Spleen (tissue), 7 donors: ENCODE measurements at regions not wholly inside any gene's neighbourhood (a gene's known extent, or its start where the extent isn't known, plus 50 kb on each side); places are given as distances from the start of the nearest gene placed in this dataset.

Experiments
- POLR2A ChIP-seq, 3 donors: fragments of 450-650 bp; IDR thresholded peaks; one replicate each; pipeline ENCODE4 v1.5.1; 2017; ENCODE audit warnings: antibody characterized with exemption in 3 of 3, mild to moderate bottlenecking in 1 of 3
- TF ChIP-seq, protein P1 (sequence below), 11 experiments: fragments of 200-600 bp in 7 of 11; fragments of 450-650 bp in 4 of 11; sonication (generic) in 4 of 11; IDR thresholded peaks in 8 of 11; conservative IDR thresholded peaks in 3 of 11; 1 replicate in 7 of 11; 2 replicates in 4 of 11; pipeline versions ENCODE4 v1.4.0 to v1.8.0; 2016 to 2021; ENCODE audit warnings: antibody characterized with exemption in 11 of 11, inconsistent platforms in 4 of 11, mild to moderate bottlenecking in 1 of 11
- donor health status: DM: no; HTN: no; CAD: no; lungs with moderate emphysema.
- donor health status: DM: no; HTN: no; CAD: no.
- donor health status: DM: no; HTN: no; CAD: no.

DNA sequence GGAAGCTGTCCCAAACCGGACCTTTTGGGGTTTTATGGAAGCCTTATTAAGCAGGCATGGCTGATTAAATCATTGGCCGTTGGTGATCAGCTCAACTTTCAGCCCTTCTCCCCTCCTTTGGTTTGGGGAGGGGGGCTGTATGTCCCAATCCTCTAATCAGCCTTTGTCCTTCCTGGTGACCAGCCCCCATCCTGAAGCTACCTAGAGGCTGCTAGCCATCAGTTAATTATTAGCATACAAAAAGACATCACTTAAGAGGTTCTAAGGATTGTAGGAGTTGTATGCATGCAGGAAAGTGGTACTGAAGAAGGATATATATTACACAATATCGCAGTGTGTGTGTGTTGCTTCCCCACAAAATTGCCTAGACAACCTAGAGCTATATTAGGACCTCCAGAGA is 553.3 kb upstream of the FZD8 start:
- TF ChIP-seq, protein P1, sequence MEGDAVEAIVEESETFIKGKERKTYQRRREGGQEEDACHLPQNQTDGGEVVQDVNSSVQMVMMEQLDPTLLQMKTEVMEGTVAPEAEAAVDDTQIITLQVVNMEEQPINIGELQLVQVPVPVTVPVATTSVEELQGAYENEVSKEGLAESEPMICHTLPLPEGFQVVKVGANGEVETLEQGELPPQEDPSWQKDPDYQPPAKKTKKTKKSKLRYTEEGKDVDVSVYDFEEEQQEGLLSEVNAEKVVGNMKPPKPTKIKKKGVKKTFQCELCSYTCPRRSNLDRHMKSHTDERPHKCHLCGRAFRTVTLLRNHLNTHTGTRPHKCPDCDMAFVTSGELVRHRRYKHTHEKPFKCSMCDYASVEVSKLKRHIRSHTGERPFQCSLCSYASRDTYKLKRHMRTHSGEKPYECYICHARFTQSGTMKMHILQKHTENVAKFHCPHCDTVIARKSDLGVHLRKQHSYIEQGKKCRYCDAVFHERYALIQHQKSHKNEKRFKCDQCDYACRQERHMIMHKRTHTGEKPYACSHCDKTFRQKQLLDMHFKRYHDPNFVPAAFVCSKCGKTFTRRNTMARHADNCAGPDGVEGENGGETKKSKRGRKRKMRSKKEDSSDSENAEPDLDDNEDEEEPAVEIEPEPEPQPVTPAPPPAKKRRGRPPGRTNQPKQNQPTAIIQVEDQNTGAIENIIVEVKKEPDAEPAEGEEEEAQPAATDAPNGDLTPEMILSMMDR (IDR thresholded peaks at IDR 0.05 in 8 of 11, conservative IDR thresholded peaks at IDR 0.05 in 3 of 11), result no peak
- TF ChIP-seq POLR2A (IDR thresholded peaks at IDR 0.05), result no peak
